ENCODE measurements at regions not wholly inside any gene's neighbourhood (a gene's known extent, or its start where the extent isn't known, plus 50 kb on each side); places are given as distances from the start of the nearest gene placed in this dataset.
"Not testable (repeated sequence)": the region's sequence is repeated elsewhere in the genome, so short reads cannot be mapped to it uniquely, and the experiment has no call there.

GRCh38 chr6:10128721-10129120, 286.2 kb downstream of the TFAP2A start:
- DNase-seq: no peak

GRCh38 chr6:10122164-10122563, 292.7 kb downstream of the TFAP2A start:
- DNase-seq: no peak

GRCh38 chr6:10112871-10113549, 301.9 kb downstream of the TFAP2A start:
- no peak for DNase-seq

GRCh38 chr6:10111975-10112374, 302.9 kb downstream of the TFAP2A start:
- DNase-seq: no peak

GRCh38 chr6:10101551-10102252, 313.2 kb downstream of the TFAP2A start:
- DNase-seq: no peak

GRCh38 chr6:10099529-10100140, 315.2 kb downstream of the TFAP2A start:
- DNase-seq: peak; percentile 16

- peak; percentile 45 for DNase-seq
These were observed 315.9 kb downstream of the TFAP2A start for GRCh38 chr6:10098756-10099528.

GRCh38 chr6:10093282-10093681, 321.6 kb downstream of the TFAP2A start:
- no peak for DNase-seq

- no peak for DNase-seq
These were observed 330.5 kb downstream of the TFAP2A start for GRCh38 chr6:10084111-10084986.

- DNase-seq: no peak
These were observed 332.5 kb downstream of the TFAP2A start for GRCh38 chr6:10082385-10082784.

GRCh38 chr6:10081957-10082356, 332.9 kb downstream of the TFAP2A start:
- no peak for DNase-seq

- DNase-seq: no peak
These were observed 333.8 kb downstream of the TFAP2A start for GRCh38 chr6:10081075-10081474.

- DNase-seq: no peak
These were observed 334.3 kb downstream of the TFAP2A start for GRCh38 chr6:10080561-10080960.

GRCh38 chr6:10078581-10078980, 336.3 kb downstream of the TFAP2A start:
- DNase-seq: no peak

GRCh38 chr6:10074726-10075125, 340.1 kb downstream of the TFAP2A start:
- not testable (repeated sequence) for DNase-seq

- no peak for DNase-seq
These were observed 341.5 kb downstream of the TFAP2A start for GRCh38 chr6:10073341-10073740.

GRCh38 chr6:10071631-10072220, 343.1 kb downstream of the TFAP2A start:
- no peak for DNase-seq

GRCh38 chr6:10060004-10060403, 354.9 kb downstream of the TFAP2A start:
- no peak for DNase-seq

- no peak for DNase-seq
These were observed 360.2 kb downstream of the TFAP2A start for GRCh38 chr6:10054672-10055071.

GRCh38 chr6:10051283-10051682, 363.6 kb downstream of the TFAP2A start:
- no peak for DNase-seq

Measured in renal pelvis (tissue), 1 donor.